SK-N-SH (cell line): ENCODE measurements at regions not wholly inside any gene's neighbourhood (a gene's known extent, or its start where the extent isn't known, plus 50 kb on each side); places are given as distances from the start of the nearest gene placed in this dataset.

Source experiments
- CTCF ChIA-PET: fragments of 300-600, 350-600 bp; formaldehyde crosslinking; extraction: SDS; loops from one replicate; lab custom pipeline; 2021; lab: Yijun Ruan, JAX
- POLR2A ChIA-PET: fragments of 350-600 bp; sonication (Branson Sonifier 250); formaldehyde crosslinking; extraction: SDS; loops from one replicate; lab custom pipeline; 2020; ENCODE audit warnings: antibody characterized with exemption, inconsistent platforms; lab: Yijun Ruan, JAX
- DNase-seq: peaks from one replicate; pipeline ENCODE4 v3.0.0; 2012
- H2AFZ ChIP-seq: fragments of 200-600 bp; sonication (generic); 2 replicates; pipeline ENCODE4 v1.8.1; 2016; ENCODE audit warnings: antibody characterized with exemption, mild to moderate bottlenecking, low read depth
- H3F3A ChIP-seq: fragments of 200-600 bp; sonication (generic); replicated peaks from 2 replicates; pipeline ENCODE3; 2016; ENCODE audit warnings: antibody characterized with exemption, mild to moderate bottlenecking; ENCODE audit not compliant: insufficient read depth
- H3K27ac ChIP-seq, 2 experiments: fragments of 200-500 bp in 1 of 2; fragments of 200-600 bp in 1 of 2; sonication (Bioruptor generic) in 1 of 2; sonication (generic), shearing (Covaris generic) in 1 of 2; 2 replicates each; pipeline versions ENCODE4 v1.5.1 to v1.6.1; 2014 to 2016; ENCODE audit warnings: low read depth in 2 of 2, inconsistent platforms in 1 of 2, low read length in 1 of 2, mild to moderate bottlenecking in 1 of 2, mixed read lengths in 1 of 2
- H3K27me3 ChIP-seq: fragments of 200-600 bp; sonication (generic), shearing (Covaris generic); 2 replicates; pipeline ENCODE4 v1.6.1; 2016; ENCODE audit warnings: mixed run types; ENCODE audit not compliant: insufficient read depth
- H3K36me3 ChIP-seq, 2 experiments: fragments of 200-500 bp in 1 of 2; fragments of 200-600 bp in 1 of 2; sonication (Bioruptor generic) in 1 of 2; sonication (generic) in 1 of 2; replicated peaks in 1 of 2; 2 replicates each; pipeline versions ENCODE3 to v1.5.1; 2014 to 2016; ENCODE audit warnings: low read length in 1 of 2, mild to moderate bottlenecking in 1 of 2; ENCODE audit not compliant: insufficient read depth in 2 of 2, control insufficient read depth in 1 of 2
- H3K4me1 ChIP-seq, 2 experiments: fragments of 200-500 bp in 1 of 2; fragments of 200-600 bp in 1 of 2; sonication (Bioruptor generic) in 1 of 2; sonication (generic), shearing (Covaris generic) in 1 of 2; 2 replicates each; pipeline versions ENCODE4 v1.5.1 to v1.6.1; 2014 to 2016; ENCODE audit warnings: low read depth in 1 of 2, low read length in 1 of 2, mixed run types in 1 of 2; ENCODE audit not compliant: insufficient read depth in 2 of 2, control insufficient read depth in 1 of 2
- H3K4me2 ChIP-seq: fragments of 200-600 bp; sonication (generic), shearing (Covaris generic); 2 replicates; pipeline ENCODE4 v1.6.1; 2017; ENCODE audit warnings: mixed run types
- H3K4me3 ChIP-seq, 2 experiments: fragments of 200-500 bp in 1 of 2; fragments of 200-600 bp in 1 of 2; sonication (Bioruptor generic) in 1 of 2; sonication (generic), shearing (Covaris generic) in 1 of 2; 2 replicates each; pipeline versions ENCODE4 v1.5.1 to v1.8.1; 2014 to 2016; ENCODE audit warnings: low read depth in 2 of 2, inconsistent platforms in 1 of 2, low read length in 1 of 2, mild to moderate bottlenecking in 1 of 2, mixed read lengths in 1 of 2, moderate library complexity in 1 of 2
- H3K79me2 ChIP-seq: fragments of 200-600 bp; sonication (generic); 2 replicates; pipeline ENCODE4 v1.8.1; 2017; ENCODE audit warnings: mild to moderate bottlenecking; ENCODE audit not compliant: insufficient read depth
- H3K9ac ChIP-seq: fragments of 200-600 bp; sonication (generic); 2 replicates; pipeline ENCODE4 v1.6.1; 2017; ENCODE audit warnings: mixed run types
- H3K9me2 ChIP-seq: fragments of 200-600 bp; sonication (generic); 2 replicates; pipeline ENCODE4 v1.6.1; 2017; ENCODE audit warnings: mixed run types
- H3K9me3 ChIP-seq: fragments of 200-600 bp; sonication (generic); 2 replicates; pipeline ENCODE4 v1.6.1; 2017; ENCODE audit warnings: mixed run types, mild to moderate bottlenecking, moderate library complexity
- H4K20me1 ChIP-seq: fragments of 200-600 bp; sonication (generic); 2 replicates; pipeline ENCODE4 v1.6.1; 2017; ENCODE audit warnings: mild to moderate bottlenecking, mixed run types; ENCODE audit not compliant: insufficient read depth
- CHD2 ChIP-seq: fragments of 150-350 bp; IDR thresholded peaks from 2 replicates; pipeline ENCODE4 v1.6.1; 2018; ENCODE audit warnings: low read length; ENCODE audit not compliant: partially characterized antibody
- ELF1 ChIP-seq: IDR thresholded peaks from 2 replicates; pipeline ENCODE4 v1.4.0; 2012
- EP300 ChIP-seq, 2 experiments: IDR thresholded peaks; 2 replicates each; pipeline versions ENCODE4 v1.4.0 to v1.6.1; 2012; ENCODE audit warnings: borderline replicate concordance in 1 of 2, low read depth in 1 of 2, low read length in 1 of 2
- EZH2phosphoT487 ChIP-seq: fragments of 200-600 bp; sonication (generic); IDR thresholded peaks from 2 replicates; pipeline ENCODE4 v1.6.1; 2017; ENCODE audit warnings: low read depth, mixed run types, mild to moderate bottlenecking, antibody characterized with exemption, moderate library complexity, borderline replicate concordance
- FOXJ3 ChIP-seq: sonication (generic); formaldehyde crosslinking; IDR thresholded peaks from 2 replicates; pipeline ENCODE4 v1.5.1; 2020; ENCODE audit warnings: mild to moderate bottlenecking, missing genetic modification reagents
- GABPA ChIP-seq: IDR thresholded peaks from 2 replicates; pipeline ENCODE4 v1.4.0; 2012; ENCODE audit warnings: low read depth, mild to moderate bottlenecking
- IRF3 ChIP-seq: fragments of 150-350 bp; IDR thresholded peaks from 2 replicates; pipeline ENCODE4 v1.6.1; 2016; ENCODE audit warnings: mild to moderate bottlenecking, low read depth, low read length
- JUND ChIP-seq: IDR thresholded peaks from 2 replicates; pipeline ENCODE4 v1.4.0; 2012
- MEF2A ChIP-seq: IDR thresholded peaks from 2 replicates; pipeline ENCODE4 v1.4.0; 2012; ENCODE audit warnings: low read depth, borderline replicate concordance
- NFIC ChIP-seq: IDR thresholded peaks from 2 replicates; pipeline ENCODE4 v1.4.0; 2012; ENCODE audit warnings: borderline replicate concordance
- NRF1 ChIP-seq: IDR thresholded peaks from 2 replicates; pipeline ENCODE4 v1.6.1; 2012; ENCODE audit warnings: low read depth, mild to moderate bottlenecking, low read length
- RAD21 ChIP-seq: IDR thresholded peaks from 2 replicates; pipeline ENCODE4 v1.6.1; 2012; ENCODE audit warnings: mild to moderate bottlenecking, low read length
- REST ChIP-seq: IDR thresholded peaks from 2 replicates; pipeline ENCODE4 v1.6.1; 2012; ENCODE audit warnings: mild to moderate bottlenecking, low read depth, low read length, moderate library complexity
- RFX5 ChIP-seq: IDR thresholded peaks from 2 replicates; pipeline ENCODE4 v1.6.1; 2012; ENCODE audit warnings: mild to moderate bottlenecking, improper control_type of control experiment, low read length
- RXRA ChIP-seq: IDR thresholded peaks from 2 replicates; pipeline ENCODE4 v1.4.0; 2012; ENCODE audit warnings: low read depth, mild to moderate bottlenecking, borderline replicate concordance
- SIN3A ChIP-seq: IDR thresholded peaks from 2 replicates; pipeline ENCODE4 v1.6.1; 2012; ENCODE audit warnings: low read depth, mild to moderate bottlenecking, low read length, moderate library complexity, borderline replicate concordance
- TAF1 ChIP-seq: IDR thresholded peaks from 2 replicates; pipeline ENCODE4 v1.6.1; 2012; ENCODE audit warnings: low read depth, mild to moderate bottlenecking, low read length, moderate library complexity, borderline replicate concordance
- YY1 ChIP-seq: IDR thresholded peaks from 2 replicates; pipeline ENCODE4 v1.4.0; 2012; ENCODE audit warnings: low read depth, mild to moderate bottlenecking
- WGBS: methylation state at CpG from one replicate; pipeline ENCODE4 v1.1.6; 2017; ENCODE audit warnings: low lambda C conversion rate; 5-methylcytosine and 5-hydroxymethylcytosine counted together
- TF ChIP-seq, protein P1 (sequence below): IDR thresholded peaks from 2 replicates; pipeline ENCODE4 v1.4.0; 2012; ENCODE audit warnings: low read depth, borderline replicate concordance

DNA sequence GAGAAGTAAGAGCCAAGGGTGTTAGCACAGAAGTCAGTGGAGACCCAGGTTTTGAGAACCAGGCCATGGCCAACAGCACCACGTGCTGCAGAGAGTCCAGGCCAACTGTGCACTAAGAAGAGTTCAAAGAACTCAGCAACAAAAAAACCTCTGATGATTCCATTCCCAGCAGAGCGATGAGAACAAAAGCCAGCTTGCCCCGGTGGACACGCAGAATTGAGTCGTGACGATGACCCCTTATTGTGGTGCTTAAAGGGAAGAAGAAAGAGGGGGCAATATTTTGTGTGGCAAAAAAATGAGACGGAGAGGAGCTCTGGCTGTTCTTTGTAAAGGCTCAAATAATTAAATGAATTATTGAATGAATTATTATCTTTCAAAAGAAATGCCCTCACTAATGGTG, 468.3 kb upstream of the AUTS2 start:
- H3K27me3 ChIP-seq = no peaks in the 10 kb centered on the region
- H4K20me1 ChIP-seq = no peaks in the 10 kb centered on the region
- POLR2A ChIA-PET = no interaction called here
- CTCF ChIA-PET = no interaction called here
- no peaks in the 10 kb centered on the region for H3F3A ChIP-seq
- TF ChIP-seq ELF1 (no peak), CHD2 (no peak), YY1 (no peak), EP300 (IDR thresholded peaks at IDR 0.05; ENCODE audit: borderline replicate concordance in 1 of 2, low read depth in 1 of 2, low read length in 1 of 2) (no peak), GABPA (no peak), RFX5 (no peak), REST (no peak), SIN3A (no peak), NRF1 (no peak), MEF2A (no peak), RAD21 (no peak), EZH2phosphoT487 (no peak), IRF3 (no peak), RXRA (no peak), JUND (no peak), NFIC (no peak), TAF1 (no peak), FOXJ3 (CRISPR knock-in tag) (no peak)
- TF ChIP-seq, protein P1, sequence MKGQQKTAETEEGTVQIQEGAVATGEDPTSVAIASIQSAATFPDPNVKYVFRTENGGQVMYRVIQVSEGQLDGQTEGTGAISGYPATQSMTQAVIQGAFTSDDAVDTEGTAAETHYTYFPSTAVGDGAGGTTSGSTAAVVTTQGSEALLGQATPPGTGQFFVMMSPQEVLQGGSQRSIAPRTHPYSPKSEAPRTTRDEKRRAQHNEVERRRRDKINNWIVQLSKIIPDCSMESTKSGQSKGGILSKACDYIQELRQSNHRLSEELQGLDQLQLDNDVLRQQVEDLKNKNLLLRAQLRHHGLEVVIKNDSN = no peak
- 57% methylated on average over 7 of the region's 7 CpGs for WGBS
- H3K4me2 ChIP-seq = no peak overlapping the region
- H3K9me3 ChIP-seq = no peaks in the 10 kb centered on the region
- H3K79me2 ChIP-seq = no peaks in the 10 kb centered on the region
- H2AFZ ChIP-seq = no peak overlapping the region
- no peak overlapping the region for H3K4me3 ChIP-seq
- DNase-seq = no peak
- H3K36me3 ChIP-seq = no peaks in the 10 kb centered on the region
- no peak overlapping the region for H3K9ac ChIP-seq
- H3K27ac ChIP-seq = no peak overlapping the region
- H3K4me1 ChIP-seq = no peaks in the 10 kb centered on the region
- H3K9me2 ChIP-seq = no peaks in the 10 kb centered on the region
